Mucosa of descending colon (tissue), 3 donors: ENCODE measurements at regions not wholly inside any gene's neighbourhood (a gene's known extent, or its start where the extent isn't known, plus 50 kb on each side); places are given as distances from the start of the nearest gene placed in this dataset.

Source experiments
- ATAC-seq: fragments of 200-7000 bp; cut with Tn5 transposase; one replicate; pipeline ENCODE4 v1.9.1; 2020; ENCODE audit warnings: mild to moderate bottlenecking, moderate library complexity
- DNase-seq, 3 donors: peaks; one replicate each; pipeline ENCODE4 v3.0.0-alpha.2; 2020
- H3K36me3 ChIP-seq: fragments of 200-600 bp; one replicate; pipeline ENCODE4 v1.8.0; 2021; ENCODE audit warnings: low read depth, mild to moderate bottlenecking
- H3K4me1 ChIP-seq: fragments of 200-600 bp; one replicate; pipeline ENCODE4 v1.8.0; 2021; ENCODE audit warnings: low read depth, mild to moderate bottlenecking
- H3K4me3 ChIP-seq: fragments of 200-600 bp; one replicate; pipeline ENCODE4 v1.8.0; 2021; ENCODE audit warnings: mild to moderate bottlenecking
- H3K9me3 ChIP-seq: fragments of 200-600 bp; one replicate; pipeline ENCODE4 v1.8.0; 2021; ENCODE audit warnings: mild to moderate bottlenecking
- intact Hi-C, 2 donors: fragments of 100-400 bp; cut with DNase I in 1 of 2; cut with micrococcal nuclease in 1 of 2; formaldehyde crosslinking; loops; one replicate each; pipeline versions ENCODE4 v1.11.0 to v1.11.1; 2022; cut with DNase I, micrococcal nuclease
- TF ChIP-seq, protein P1 (sequence below): fragments of 200-600 bp; IDR thresholded peaks from one replicate; pipeline ENCODE4 v1.8.0; 2022; ENCODE audit warnings: antibody characterized with exemption, mild to moderate bottlenecking
- donor health status: DM: no; HTN: no; CAD: no; lungs with moderate emphysema.
- donor health status: DM: no; HTN: no; CAD: no.
- donor health status: DM: no; HTN: yes; CAD: no.

DNA sequence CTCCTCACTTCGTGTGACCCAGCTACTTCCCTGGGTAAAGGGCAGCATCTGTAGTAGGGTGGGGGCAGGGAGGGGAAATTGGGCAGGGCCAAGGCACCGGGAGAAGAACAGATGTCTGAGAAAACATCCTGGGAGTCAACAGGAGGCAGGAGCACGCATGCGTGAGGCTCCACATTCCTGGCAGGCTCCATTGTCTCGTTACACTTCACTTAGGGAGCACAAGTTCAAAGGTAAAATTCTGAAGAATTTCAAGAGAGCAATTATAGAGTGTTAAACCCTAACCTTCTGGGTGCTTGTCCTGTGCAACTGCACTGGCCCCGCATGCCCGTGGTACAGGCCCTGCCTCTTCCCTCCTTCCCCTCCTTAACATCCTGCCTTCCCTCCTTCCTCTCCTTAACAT is 79.6 kb upstream of the POMP start:
- ATAC-seq, result no peak
- H3K36me3 ChIP-seq, result no peaks in the 10 kb centered on the region
- no peaks in the 10 kb centered on the region for H3K4me1 ChIP-seq
- no peak for DNase-seq
- TF ChIP-seq, protein P1, sequence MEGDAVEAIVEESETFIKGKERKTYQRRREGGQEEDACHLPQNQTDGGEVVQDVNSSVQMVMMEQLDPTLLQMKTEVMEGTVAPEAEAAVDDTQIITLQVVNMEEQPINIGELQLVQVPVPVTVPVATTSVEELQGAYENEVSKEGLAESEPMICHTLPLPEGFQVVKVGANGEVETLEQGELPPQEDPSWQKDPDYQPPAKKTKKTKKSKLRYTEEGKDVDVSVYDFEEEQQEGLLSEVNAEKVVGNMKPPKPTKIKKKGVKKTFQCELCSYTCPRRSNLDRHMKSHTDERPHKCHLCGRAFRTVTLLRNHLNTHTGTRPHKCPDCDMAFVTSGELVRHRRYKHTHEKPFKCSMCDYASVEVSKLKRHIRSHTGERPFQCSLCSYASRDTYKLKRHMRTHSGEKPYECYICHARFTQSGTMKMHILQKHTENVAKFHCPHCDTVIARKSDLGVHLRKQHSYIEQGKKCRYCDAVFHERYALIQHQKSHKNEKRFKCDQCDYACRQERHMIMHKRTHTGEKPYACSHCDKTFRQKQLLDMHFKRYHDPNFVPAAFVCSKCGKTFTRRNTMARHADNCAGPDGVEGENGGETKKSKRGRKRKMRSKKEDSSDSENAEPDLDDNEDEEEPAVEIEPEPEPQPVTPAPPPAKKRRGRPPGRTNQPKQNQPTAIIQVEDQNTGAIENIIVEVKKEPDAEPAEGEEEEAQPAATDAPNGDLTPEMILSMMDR, result no peak
- intact Hi-C loops, result no loop called here
- no peak overlapping the region for H3K4me3 ChIP-seq
- no peaks in the 10 kb centered on the region for H3K9me3 ChIP-seq

DNA sequence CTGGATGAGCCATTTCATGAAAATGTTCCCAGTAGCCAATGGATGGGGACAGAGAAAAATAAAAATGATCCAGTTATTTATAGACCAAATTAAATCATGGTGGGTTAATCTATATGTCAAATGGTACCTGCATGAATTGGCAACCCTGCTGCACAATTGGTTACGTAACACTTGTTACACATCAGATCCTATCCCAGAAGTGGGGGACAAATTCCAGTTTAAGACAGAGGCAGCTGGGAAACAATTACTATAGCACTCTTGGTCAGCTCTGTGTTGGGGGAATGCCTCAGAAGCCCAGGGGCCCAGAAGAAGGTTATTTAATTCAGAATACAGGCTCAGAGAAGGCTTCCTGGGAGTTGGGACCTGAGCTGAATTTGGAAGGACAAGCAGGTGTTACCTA is 81.1 kb upstream of the FLT1 start:
- Histone ChIP-seq H3K4me1 (no peaks in the 10 kb centered on the region), H3K4me3 (no peak overlapping the region), H3K9me3 (no peaks in the 10 kb centered on the region), H3K36me3 (no peaks in the 10 kb centered on the region)
- intact Hi-C loops, result no loop called here
- TF ChIP-seq, protein P1, result no peak
- ATAC-seq, result no peak
- no peak for DNase-seq

DNA sequence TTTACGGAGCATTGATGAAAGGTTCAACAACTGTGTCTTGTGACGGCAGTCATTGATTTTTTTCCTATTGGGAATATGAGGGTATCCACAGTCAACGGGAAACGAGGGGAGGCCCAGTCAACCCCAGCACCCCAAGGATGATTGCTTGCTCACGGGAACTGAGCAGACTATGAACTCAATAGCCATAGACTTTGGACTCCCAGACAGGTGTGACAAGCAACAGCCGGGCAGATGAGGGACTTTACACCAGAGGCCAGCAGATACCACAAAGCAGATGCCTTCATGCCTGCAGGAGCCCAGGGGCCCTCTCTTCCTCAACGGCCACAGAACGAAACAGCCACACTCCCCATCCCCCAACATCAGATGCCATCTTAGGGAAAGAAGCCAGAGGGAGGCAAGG is 80.3 kb upstream of the FLT1 start:
- intact Hi-C loops, result no loop called here
- TF ChIP-seq, protein P1, result no peak
- peak in 2 of 3 donors; percentile 31 to 39 for DNase-seq
- Histone ChIP-seq H3K4me1 (no peaks in the 10 kb centered on the region), H3K9me3 (no peaks in the 10 kb centered on the region), H3K4me3 (no peak overlapping the region), H3K36me3 (no peaks in the 10 kb centered on the region)
- ATAC-seq, result peak; percentile 78

- no peak overlapping the region for H3K4me3 ChIP-seq
- DNase-seq (peak in 2 of 3 donors; percentile 24 to 37), ATAC-seq (peak; percentile 94)
- TF ChIP-seq, protein P1, result no peak
- no peaks in the 10 kb centered on the region for H3K9me3 ChIP-seq
- intact Hi-C loops, result no loop called here
- H3K36me3 ChIP-seq, result no peaks in the 10 kb centered on the region
- H3K4me1 ChIP-seq, result no peaks in the 10 kb centered on the region
Measured at GRCh38 chr13:28574617-28575142, 79.8 kb upstream of the FLT1 start.

GRCh38 chr13:28573595-28574373 is 78.9 kb upstream of the FLT1 start:
- H3K4me3 ChIP-seq, result no peak overlapping the region
- no peaks in the 10 kb centered on the region for H3K4me1 ChIP-seq
- no peaks in the 10 kb centered on the region for H3K9me3 ChIP-seq
- TF ChIP-seq, protein P1, result no peak
- H3K36me3 ChIP-seq, result no peaks in the 10 kb centered on the region
- ATAC-seq (no peak), DNase-seq (no peak)
- intact Hi-C loops, result no loop called here
